GM18870 (cell line): ENCODE measurements at regions not wholly inside any gene's neighbourhood (a gene's known extent, or its start where the extent isn't known, plus 50 kb on each side); places are given as distances from the start of the nearest gene placed in this dataset.

Experiments used
- ATAC-seq: cut with Tn5 transposase; IDR thresholded peaks from one replicate; pipeline ENCODE4 v1.9.1; 2021; ENCODE audit warnings: moderate library complexity; ENCODE audit not compliant: unreplicated experiment

DNA sequence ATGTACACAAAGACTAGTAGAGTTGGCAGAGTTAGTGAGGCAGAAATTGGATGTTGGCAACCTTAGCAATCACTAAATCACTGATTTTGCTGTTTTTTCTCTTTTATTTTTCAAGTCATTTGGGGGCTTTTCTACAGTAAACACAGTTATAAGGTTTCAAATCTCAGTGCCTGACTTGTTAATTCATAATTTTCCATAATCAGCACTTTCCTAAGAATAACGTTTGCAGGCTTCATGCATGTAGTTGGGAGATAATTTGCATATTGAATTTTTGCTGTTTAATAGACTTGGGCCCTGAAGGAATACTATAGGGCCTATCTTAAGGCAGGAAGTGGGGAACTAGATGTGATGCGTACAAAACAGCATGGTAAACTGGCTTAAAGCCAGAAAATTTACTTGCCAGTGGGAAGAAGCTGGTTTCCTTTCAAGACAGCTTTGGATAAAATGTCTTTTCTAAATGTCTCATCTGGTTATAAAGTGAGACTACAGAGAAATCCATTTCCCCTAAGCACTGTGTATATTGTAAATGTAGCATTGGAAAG, 127.2 kb upstream of the SMIM21 start:
- ATAC-seq: no peak

DNA sequence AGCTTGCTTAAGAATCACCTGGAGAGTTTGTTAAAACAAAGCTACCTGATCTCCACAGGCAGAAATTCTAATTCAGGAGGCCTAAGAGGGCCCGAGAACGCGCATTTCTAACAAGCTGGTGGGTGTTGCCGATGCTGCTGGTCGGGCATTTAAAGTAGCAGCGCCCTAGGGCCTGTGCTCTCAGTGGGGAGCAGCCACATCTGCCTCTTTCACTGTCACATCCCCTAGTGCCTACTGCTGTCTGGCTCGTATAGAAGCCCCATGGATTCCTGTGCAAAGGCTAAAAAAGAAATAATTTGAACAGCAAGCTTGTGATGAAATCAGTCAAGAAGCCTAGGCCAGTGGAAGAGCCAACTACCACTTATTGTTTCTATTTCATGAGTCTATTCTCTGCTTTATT, 126.7 kb upstream of the SMIM21 start:
- ATAC-seq: no peak

- no peak for ATAC-seq
Measured at GRCh38 chr18:75553021-75553420, 125.5 kb upstream of the SMIM21 start.

- no peak for ATAC-seq
Measured at GRCh38 chr18:75551071-75551470, 123.6 kb upstream of the SMIM21 start.

DNA sequence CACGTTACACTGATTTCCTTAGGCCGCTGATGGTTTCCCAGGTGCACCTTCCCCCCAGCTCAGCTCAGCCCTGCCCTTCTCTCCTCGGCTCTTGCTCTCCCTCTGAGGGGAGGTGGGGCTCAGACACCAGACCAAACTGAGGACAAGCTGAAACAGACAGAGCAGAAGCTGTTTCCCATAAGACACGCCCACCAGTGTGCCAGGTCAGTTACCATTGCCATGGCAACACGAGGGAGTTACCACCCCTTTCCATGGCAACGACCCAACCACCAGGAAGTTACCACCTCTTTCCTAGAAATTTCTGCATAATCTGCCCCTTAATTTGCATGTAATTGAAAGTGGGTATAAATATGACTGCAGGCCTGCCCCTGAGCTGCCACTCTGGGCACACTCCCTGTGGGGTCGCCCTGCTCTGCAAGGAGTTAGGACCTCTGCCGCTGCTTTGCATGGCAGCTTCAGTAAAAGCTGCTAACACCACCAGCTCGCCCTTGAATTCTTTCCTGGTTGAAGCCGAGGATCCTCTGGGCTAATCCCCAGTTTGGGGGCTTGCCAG, 120.9 kb upstream of the SMIM21 start:
- no peak for ATAC-seq

GRCh38 chr18:75546964-75547363, 119.5 kb upstream of the SMIM21 start:
- ATAC-seq: no peak

- ATAC-seq: no peak
Measured at GRCh38 chr18:75545189-75545588, 117.7 kb upstream of the SMIM21 start.

GRCh38 chr18:75544496-75544895, 117.0 kb upstream of the SMIM21 start:
- ATAC-seq: no peak

DNA sequence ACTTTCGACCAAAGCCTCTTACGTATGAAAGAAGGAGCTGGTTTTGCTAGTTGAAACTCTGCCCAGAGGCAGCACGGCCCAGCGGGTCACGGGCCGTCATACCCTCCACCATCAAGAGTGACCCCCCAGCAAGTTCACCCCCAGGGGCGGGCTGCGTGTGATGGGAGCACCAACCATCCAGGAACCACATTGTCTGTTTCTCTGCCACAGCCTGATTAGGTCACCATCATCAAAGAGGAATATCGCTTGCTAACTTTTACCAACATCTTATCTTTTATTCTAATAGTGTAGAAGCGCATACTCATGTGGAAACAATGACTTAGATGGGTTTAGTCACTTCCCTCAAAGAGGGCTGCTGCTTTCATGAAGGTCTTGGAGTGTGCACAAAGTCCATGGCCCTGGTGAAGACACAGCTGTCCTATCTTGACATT, 116.6 kb upstream of the SMIM21 start:
- no peak for ATAC-seq

DNA sequence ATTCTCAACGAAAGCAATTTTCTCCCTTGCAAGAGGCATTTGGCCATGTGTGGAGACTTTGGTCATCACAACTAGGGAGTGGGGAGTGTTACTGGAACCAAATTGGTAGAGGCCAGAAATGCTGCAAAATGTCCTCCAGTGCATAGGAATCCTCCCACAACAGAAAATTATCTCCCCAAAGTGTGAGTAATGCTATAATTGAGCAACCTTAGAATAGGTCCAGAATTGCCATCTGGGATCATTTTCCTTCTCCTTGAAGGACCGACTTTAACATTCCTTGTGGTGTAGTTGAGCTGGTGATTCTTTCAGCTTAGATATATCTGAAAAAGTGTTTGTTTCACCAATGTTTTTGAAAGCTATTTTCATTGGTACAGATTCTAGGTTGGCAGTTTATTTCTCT, 111.2 kb upstream of the SMIM21 start:
- no peak for ATAC-seq

- no peak for ATAC-seq
Measured at GRCh38 chr18:75533950-75534349, 106.4 kb upstream of the SMIM21 start.

- no peak for ATAC-seq
Measured at GRCh38 chr18:75533209-75533608, 105.7 kb upstream of the SMIM21 start.

DNA sequence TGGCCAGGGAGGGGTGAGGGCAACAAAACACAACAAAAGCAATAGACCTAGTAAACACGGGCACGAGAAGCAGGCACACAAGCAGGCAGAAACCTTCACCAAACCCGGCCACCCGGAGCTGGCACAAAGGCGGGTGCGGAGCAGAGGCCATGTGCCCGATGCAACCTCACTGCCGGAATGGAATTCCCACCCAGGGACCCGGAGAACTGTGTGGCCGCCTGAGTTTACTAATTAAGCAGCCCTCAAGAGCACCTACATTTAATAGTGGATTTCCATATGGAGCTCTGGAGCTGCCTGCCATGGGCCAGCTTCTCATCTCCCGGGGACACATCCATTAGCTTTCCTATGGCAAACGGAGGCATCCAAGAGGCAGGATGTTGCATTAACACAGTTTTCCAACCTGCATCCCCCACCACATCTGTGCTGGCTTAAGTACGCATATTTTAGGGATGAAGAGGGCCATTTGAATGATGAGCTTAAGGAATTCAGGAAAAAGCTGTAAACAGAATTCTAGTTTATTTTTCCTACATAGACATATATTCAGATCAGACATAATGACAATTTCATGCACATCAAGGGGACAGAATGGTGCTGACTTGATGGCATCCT, 104.5 kb upstream of the SMIM21 start:
- no peak for ATAC-seq

GRCh38 chr18:75531212-75531850, 103.8 kb upstream of the SMIM21 start:
- ATAC-seq: no peak

- no peak for ATAC-seq
Measured at GRCh38 chr18:75530566-75531211, 103.2 kb upstream of the SMIM21 start.

- no peak for ATAC-seq
Measured at GRCh38 chr18:75530118-75530517, 102.6 kb upstream of the SMIM21 start.

DNA sequence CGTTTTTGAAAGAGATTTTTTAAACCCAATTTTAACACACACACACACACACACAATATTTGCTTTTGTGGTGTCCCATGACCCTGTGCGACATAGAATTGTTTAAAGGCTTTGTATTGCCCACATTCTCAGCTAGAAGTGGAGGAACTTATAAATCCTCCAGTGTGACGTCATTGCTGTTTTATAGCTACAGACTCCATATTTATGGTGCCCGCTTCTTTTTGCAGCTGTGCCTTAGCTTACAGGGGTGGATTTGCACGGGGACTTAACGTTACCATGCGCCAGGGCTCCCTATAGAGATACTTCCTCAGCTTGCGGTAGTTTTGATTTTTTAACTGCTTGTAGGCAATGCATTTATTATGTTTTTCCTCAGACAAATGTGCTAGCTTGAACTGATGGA, 101.9 kb upstream of the SMIM21 start:
- no peak for ATAC-seq

- ATAC-seq: no peak
Measured at GRCh38 chr18:75527848-75528685, 100.6 kb upstream of the SMIM21 start.

DNA sequence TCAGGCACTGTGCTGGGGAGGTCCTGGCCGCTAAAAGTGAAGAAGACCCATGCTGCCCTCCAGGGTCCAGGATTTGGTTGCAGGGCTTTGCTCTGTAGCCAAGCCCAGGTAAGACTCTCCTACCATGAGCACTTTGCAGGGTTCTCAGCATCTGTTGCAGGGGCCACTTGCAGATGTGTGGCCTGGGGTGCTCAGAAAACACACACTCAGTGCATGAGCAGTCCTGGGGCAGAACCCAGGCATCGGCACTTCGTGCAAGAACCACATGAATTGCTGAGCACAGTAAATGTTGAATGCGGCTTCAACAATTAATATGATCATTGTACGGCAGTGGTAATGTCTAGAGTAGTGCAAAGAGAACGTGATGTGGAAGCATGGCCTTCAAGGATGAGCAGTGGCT, 98.5 kb upstream of the SMIM21 start:
- ATAC-seq: no peak

DNA sequence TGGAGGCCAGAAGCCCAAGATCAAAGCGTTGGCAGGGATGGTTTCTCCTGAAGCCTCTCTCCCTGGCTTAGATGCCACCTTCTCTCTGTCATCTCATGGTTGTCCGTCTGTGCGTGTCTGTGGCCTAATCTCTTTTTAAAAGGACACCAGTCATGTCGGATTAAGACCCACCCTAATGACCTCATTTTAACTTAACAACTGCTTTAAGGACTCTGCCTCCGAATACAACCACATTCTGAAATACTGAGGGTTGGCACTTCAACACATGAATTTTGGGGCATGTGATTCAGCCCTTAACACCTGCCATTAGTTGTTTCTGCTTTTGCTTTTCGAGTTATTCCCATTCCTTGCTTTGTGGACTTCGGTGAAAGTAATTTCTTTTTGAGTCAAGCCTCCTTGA, 97.8 kb upstream of the SMIM21 start:
- ATAC-seq: no peak

- ATAC-seq: no peak
Measured at GRCh38 chr18:75524841-75525240, 97.3 kb upstream of the SMIM21 start.
